HFFc6 (cell line): ENCODE measurements at regions not wholly inside any gene's neighbourhood (a gene's known extent, or its start where the extent isn't known, plus 50 kb on each side); places are given as distances from the start of the nearest gene placed in this dataset.

Source experiments
- DNase-seq: peaks from one replicate; pipeline ENCODE4 v3.0.0-alpha.2; 2018
- H3K27ac Mint-ChIP-seq: 2 replicates; pipeline ENCODE4 v1.8.0; 2020; ENCODE audit warnings: mild to moderate bottlenecking, mixed read lengths
- H3K27me3 Mint-ChIP-seq: 2 replicates; pipeline ENCODE4 v1.8.0; 2021; ENCODE audit warnings: mild to moderate bottlenecking, moderate library complexity, mixed read lengths; ENCODE audit not compliant: insufficient read depth
- H3K36me3 Mint-ChIP-seq: 2 replicates; pipeline ENCODE4 v1.8.0; 2021; ENCODE audit warnings: low read depth, mixed read lengths
- H3K4me1 Mint-ChIP-seq: 2 replicates; pipeline ENCODE4 v1.8.0; 2020; ENCODE audit warnings: low read depth, mixed read lengths
- H3K4me3 Mint-ChIP-seq: 2 replicates; pipeline ENCODE4 v1.8.0; 2020; ENCODE audit warnings: mild to moderate bottlenecking, moderate library complexity, mixed read lengths
- H3K9me3 Mint-ChIP-seq: 2 replicates; pipeline ENCODE4 v1.8.0; 2020; ENCODE audit warnings: mild to moderate bottlenecking, mixed read lengths
- TF ChIP-seq, protein P1 (sequence below): fragments of 200-600 bp; sonication (generic); IDR thresholded peaks from 2 replicates; pipeline ENCODE4 v1.5.0; 2021; ENCODE audit warnings: antibody characterized with exemption, mild to moderate bottlenecking

DNA sequence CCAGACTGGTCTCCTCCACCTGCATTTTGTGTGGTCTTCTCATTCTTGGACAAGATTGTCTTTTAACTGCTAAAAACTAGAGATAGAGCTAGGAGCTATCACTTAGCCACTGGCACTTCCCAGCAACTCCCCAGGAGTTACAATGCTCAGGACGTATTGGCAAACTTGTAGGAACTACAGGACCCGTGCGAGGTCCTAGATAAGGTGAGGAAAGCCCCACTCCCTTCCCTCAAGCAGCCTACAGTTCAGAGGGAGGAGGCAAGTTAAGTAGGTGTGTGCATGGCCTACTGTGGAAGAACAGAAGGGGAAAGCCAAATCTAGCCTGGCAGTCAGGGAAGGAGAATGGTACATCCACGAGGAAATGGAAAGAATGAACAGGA, 504.7 kb upstream of the PROK2 start:
- DNase-seq = no peak
- H3K27ac Mint-ChIP-seq = no peak overlapping the region
- no peaks in the 10 kb centered on the region for H3K9me3 Mint-ChIP-seq
- no peaks in the 10 kb centered on the region for H3K36me3 Mint-ChIP-seq
- H3K4me3 Mint-ChIP-seq = no peak overlapping the region
- peaks cover 42% of the 10 kb centered on the region for H3K27me3 Mint-ChIP-seq
- peaks cover 8% of the 10 kb centered on the region for H3K4me1 Mint-ChIP-seq
- TF ChIP-seq, protein P1, sequence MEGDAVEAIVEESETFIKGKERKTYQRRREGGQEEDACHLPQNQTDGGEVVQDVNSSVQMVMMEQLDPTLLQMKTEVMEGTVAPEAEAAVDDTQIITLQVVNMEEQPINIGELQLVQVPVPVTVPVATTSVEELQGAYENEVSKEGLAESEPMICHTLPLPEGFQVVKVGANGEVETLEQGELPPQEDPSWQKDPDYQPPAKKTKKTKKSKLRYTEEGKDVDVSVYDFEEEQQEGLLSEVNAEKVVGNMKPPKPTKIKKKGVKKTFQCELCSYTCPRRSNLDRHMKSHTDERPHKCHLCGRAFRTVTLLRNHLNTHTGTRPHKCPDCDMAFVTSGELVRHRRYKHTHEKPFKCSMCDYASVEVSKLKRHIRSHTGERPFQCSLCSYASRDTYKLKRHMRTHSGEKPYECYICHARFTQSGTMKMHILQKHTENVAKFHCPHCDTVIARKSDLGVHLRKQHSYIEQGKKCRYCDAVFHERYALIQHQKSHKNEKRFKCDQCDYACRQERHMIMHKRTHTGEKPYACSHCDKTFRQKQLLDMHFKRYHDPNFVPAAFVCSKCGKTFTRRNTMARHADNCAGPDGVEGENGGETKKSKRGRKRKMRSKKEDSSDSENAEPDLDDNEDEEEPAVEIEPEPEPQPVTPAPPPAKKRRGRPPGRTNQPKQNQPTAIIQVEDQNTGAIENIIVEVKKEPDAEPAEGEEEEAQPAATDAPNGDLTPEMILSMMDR = no peak

DNA sequence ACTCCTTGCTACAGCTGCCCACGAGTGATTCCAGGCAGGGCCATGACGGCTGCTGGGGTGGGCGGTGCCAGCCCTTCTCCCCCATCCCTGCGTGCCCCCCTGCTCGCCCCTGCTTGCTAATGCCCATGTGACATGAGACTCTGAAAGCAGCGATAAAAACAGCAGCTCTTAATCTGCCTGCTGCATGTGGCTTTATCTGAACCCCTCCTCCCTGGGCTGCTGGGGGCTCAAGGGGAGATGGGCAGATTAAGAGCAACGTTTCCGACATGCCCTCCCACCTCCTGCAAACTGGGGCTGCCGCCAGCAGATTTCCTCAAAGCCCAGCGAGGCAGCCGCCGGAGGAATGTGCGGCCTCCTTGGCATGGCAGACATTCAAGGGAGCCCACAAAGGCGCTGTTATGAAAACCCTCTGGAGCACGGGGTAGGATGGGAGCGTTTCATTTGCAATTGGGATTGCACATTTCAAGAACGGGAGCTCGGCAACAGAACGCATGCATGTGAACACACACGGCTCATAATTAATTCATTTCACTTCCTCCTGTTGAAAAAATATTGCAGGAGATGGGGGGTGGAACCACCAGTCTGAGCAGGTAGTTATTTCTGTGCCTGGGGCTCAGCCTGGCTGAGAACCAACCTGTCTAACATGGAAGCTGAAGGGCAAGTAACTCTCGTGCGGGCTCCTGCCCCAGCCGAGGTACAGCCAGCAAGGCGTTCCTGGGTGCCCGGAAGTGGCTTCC, 504.2 kb upstream of the PROK2 start:
- H3K27ac Mint-ChIP-seq = no peak overlapping the region
- H3K27me3 Mint-ChIP-seq = peaks cover 43% of the 10 kb centered on the region
- DNase-seq = peak; percentile 49
- H3K4me3 Mint-ChIP-seq = peak overlapping the region; percentile 72
- H3K9me3 Mint-ChIP-seq = no peaks in the 10 kb centered on the region
- no peaks in the 10 kb centered on the region for H3K36me3 Mint-ChIP-seq
- H3K4me1 Mint-ChIP-seq = peaks cover 8% of the 10 kb centered on the region
- TF ChIP-seq, protein P1 = no peak

DNA sequence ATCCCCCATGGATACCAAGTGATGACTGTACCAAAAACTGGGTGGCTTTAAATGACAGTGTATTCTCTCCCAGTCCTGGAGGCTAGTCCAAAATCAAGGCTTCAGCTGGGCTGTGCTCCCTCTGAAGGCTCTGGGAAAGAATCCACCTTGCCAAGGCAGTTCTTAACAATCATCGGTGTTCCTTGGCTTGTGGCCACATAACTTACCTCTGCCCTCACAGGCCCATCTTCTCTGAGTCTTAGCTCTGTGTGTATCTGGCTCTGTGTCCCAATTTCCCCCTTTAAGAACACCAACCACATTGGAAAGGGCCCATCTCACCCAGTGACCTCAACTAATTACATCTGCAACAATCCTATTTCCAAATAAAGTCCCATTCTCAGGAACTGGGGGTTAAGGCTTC, 503.0 kb upstream of the PROK2 start:
- Mint-ChIP-seq H3K4me3 (no peak overlapping the region), H3K27ac (no peak overlapping the region), H3K27me3 (peaks cover 44% of the 10 kb centered on the region), H3K36me3 (0 out of 2 replicates have a peak, but pooled peaks cover 6% of the 10 kb centered on the region), H3K9me3 (peaks cover 5% of the 10 kb centered on the region), H3K4me1 (peaks cover 8% of the 10 kb centered on the region)
- TF ChIP-seq, protein P1 = no peak
- DNase-seq = no peak

DNA sequence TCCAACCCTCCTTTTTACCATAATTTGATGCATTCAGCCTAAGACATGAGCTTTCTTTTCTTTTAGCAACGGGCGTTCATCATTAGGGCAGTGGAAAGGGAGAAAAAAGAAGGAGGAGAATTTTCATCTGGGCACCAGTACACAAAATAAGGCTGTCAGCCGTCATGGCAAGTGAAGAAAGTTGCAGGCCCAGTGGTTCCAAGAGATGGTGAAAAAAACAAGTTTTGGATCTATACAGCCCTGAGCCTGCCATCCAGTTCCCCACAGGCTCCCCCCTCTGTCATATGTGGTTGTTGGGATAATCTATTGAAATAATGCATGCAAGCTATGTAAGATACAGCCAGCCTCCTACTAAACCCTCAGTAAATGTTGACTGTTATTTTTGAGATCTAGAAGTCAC, 500.6 kb upstream of the PROK2 start:
- peaks cover 8% of the 10 kb centered on the region for H3K4me1 Mint-ChIP-seq
- peaks cover 48% of the 10 kb centered on the region for H3K27me3 Mint-ChIP-seq
- H3K9me3 Mint-ChIP-seq = peaks cover 12% of the 10 kb centered on the region
- H3K27ac Mint-ChIP-seq = no peak overlapping the region
- no peak overlapping the region for H3K4me3 Mint-ChIP-seq
- 0 out of 2 replicates have a peak, but pooled peaks cover 6% of the 10 kb centered on the region for H3K36me3 Mint-ChIP-seq
- DNase-seq = no peak
- TF ChIP-seq, protein P1 = no peak

DNA sequence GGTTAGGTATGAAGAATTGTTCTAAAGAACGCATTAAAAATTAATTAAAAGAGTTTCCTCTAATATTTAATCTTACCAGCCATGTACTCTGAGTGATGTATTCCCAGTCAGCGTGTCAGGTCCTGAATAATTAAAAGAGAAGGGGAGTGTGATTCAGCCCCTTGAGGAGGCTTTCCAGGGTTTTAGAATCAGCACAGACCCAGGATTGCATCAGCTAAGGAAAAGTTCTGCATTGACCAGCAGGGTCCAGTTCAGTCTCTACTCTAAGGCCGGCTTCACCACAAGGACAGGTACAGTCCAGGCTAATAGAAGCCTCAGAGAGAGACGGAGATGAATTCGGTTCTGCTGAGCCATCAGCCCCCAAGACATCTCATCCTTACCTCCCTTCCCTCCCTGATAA, 499.5 kb upstream of the PROK2 start:
- peaks cover 52% of the 10 kb centered on the region for H3K27me3 Mint-ChIP-seq

More for the DNA sequence above, 499.5 kb upstream of the PROK2 start:
- 0 out of 2 replicates have a peak, but pooled peaks cover 6% of the 10 kb centered on the region for H3K36me3 Mint-ChIP-seq
- H3K27ac Mint-ChIP-seq = no peak overlapping the region
- H3K9me3 Mint-ChIP-seq = peaks cover 12% of the 10 kb centered on the region
- peaks cover 8% of the 10 kb centered on the region for H3K4me1 Mint-ChIP-seq
- TF ChIP-seq, protein P1 = no peak
- no peak overlapping the region for H3K4me3 Mint-ChIP-seq
- DNase-seq = no peak
